ENCODE measurements at regions not wholly inside any gene's neighbourhood (a gene's known extent, or its start where the extent isn't known, plus 50 kb on each side); places are given as distances from the start of the nearest gene placed in this dataset.
A peak's percentile ranks its signal among the peaks of the same experiment; 100 is the strongest.

DNA sequence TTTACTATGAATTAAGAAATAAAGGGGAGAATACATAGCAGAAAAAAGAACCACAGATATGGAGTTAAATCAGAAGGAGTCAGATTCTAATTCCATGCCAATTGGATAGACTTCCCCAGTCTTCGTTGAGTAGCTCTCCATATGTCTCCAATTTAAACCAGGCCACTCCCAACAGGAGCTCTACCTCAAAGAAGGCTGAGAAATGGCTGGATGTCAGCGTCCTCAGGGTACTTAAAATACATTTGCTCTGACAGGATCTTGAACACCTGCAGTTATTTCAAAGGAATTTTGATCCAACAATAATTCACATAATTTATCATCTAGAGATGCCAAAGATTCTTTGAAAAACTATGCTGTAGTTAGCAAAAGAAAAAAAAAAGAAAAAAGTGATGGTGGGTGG, 133.9 kb upstream of the FBN2 start:
- H3K4me1 Mint-ChIP-seq: peaks cover 7% of the 10 kb centered on the region
- H3K36me3 Mint-ChIP-seq (ENCODE audit: low read depth): no peaks in the 10 kb centered on the region
- H3K27ac Mint-ChIP-seq (ENCODE audit: unreplicated experiment): no peak overlapping the region
- TF ChIP-seq, protein P1, sequence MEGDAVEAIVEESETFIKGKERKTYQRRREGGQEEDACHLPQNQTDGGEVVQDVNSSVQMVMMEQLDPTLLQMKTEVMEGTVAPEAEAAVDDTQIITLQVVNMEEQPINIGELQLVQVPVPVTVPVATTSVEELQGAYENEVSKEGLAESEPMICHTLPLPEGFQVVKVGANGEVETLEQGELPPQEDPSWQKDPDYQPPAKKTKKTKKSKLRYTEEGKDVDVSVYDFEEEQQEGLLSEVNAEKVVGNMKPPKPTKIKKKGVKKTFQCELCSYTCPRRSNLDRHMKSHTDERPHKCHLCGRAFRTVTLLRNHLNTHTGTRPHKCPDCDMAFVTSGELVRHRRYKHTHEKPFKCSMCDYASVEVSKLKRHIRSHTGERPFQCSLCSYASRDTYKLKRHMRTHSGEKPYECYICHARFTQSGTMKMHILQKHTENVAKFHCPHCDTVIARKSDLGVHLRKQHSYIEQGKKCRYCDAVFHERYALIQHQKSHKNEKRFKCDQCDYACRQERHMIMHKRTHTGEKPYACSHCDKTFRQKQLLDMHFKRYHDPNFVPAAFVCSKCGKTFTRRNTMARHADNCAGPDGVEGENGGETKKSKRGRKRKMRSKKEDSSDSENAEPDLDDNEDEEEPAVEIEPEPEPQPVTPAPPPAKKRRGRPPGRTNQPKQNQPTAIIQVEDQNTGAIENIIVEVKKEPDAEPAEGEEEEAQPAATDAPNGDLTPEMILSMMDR (conservative IDR thresholded peaks at IDR 0.05): no peak
- no peaks in the 10 kb centered on the region for H3K27me3 Mint-ChIP-seq (ENCODE audit: low read depth)
- DNase-seq (ENCODE audit: low read depth, low spot score): no peak
- no peak overlapping the region for H3K4me3 Mint-ChIP-seq
- peaks cover 15% of the 10 kb centered on the region for H3K9me3 Mint-ChIP-seq

DNA sequence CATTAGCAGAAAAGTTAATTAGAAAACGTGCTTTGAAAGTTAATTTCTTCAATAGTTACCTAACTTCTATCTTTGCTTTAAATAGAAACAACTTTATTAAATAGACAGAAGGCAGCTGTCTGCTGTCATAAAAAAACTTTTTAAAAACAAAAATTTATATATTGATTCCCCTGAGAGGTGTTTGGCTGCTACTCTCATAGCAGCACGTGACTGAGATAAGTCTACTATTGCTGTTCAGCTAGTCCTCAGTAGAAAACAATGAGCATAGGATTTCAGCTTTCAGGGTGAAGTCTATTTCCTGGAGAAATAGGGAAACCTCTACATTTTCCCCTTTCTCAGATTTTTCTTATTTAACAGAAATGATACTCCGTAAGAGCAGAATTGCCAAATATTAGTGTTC, 135.0 kb upstream of the FBN2 start:
- Mint-ChIP-seq H3K4me3 (no peak overlapping the region), H3K27ac (ENCODE audit: unreplicated experiment) (no peak overlapping the region), H3K4me1 (peaks cover 7% of the 10 kb centered on the region), H3K9me3 (peaks cover 15% of the 10 kb centered on the region), H3K27me3 (ENCODE audit: low read depth) (no peaks in the 10 kb centered on the region), H3K36me3 (ENCODE audit: low read depth) (no peaks in the 10 kb centered on the region)
- no peak for DNase-seq (ENCODE audit: low read depth, low spot score)
- TF ChIP-seq, protein P1 (conservative IDR thresholded peaks at IDR 0.05): no peak

DNA sequence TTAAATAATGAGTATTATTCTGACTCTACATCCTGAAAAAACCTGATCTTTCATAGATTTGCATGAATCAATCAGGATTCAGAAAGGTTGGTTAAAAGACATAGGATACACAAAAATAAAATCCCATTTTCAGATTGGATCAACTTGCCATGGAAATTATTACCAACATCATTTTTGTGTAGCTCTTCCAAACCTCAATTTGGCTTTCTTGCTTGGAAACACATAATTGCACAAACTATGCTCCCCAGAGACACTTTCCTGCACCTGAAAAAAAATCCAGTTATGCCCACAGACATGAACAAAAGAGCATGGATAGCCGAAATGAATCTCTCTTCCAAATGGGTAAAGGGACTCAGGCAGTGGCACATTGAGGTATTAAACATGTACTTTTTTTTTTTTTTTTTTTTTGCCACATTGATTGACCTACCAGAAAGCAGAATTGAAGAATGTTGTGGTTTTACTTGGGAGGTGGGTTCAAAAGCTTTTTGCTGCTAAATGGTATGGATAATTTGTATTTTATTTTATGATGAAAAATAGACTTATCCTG, 135.4 kb upstream of the FBN2 start:
- no peak for DNase-seq (ENCODE audit: low read depth, low spot score)
- Mint-ChIP-seq H3K36me3 (ENCODE audit: low read depth) (no peaks in the 10 kb centered on the region), H3K27me3 (ENCODE audit: low read depth) (no peaks in the 10 kb centered on the region), H3K4me3 (no peak overlapping the region), H3K4me1 (peaks cover 7% of the 10 kb centered on the region), H3K27ac (ENCODE audit: unreplicated experiment) (no peak overlapping the region), H3K9me3 (peaks cover 15% of the 10 kb centered on the region)
- TF ChIP-seq, protein P1 (conservative IDR thresholded peaks at IDR 0.05): no peak

DNA sequence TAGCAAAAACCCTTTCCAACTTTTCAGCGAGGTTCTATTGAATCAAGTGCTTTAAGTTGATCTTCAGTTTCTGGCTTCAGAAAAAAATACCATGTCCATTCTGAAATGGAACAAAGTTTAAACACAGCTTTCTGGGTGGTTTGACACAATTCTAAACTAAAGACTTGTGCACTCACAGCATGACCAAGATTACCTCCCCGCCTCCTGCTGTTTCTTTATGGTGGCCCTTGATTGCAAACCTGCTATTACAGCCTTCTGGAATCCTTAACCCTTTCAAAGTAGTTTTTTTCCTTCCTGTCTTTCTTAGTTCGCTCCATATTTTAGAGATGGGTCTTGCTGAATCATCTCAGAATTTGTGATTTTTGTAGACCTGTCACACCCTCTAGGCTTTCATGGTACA, 135.9 kb upstream of the FBN2 start:
- Mint-ChIP-seq H3K4me3 (no peak overlapping the region), H3K36me3 (ENCODE audit: low read depth) (no peaks in the 10 kb centered on the region), H3K27ac (ENCODE audit: unreplicated experiment) (no peak overlapping the region), H3K27me3 (ENCODE audit: low read depth) (no peaks in the 10 kb centered on the region), H3K9me3 (peaks cover 15% of the 10 kb centered on the region), H3K4me1 (peaks cover 7% of the 10 kb centered on the region)
- DNase-seq (ENCODE audit: low read depth, low spot score): no peak
- TF ChIP-seq, protein P1 (conservative IDR thresholded peaks at IDR 0.05): no peak

DNA sequence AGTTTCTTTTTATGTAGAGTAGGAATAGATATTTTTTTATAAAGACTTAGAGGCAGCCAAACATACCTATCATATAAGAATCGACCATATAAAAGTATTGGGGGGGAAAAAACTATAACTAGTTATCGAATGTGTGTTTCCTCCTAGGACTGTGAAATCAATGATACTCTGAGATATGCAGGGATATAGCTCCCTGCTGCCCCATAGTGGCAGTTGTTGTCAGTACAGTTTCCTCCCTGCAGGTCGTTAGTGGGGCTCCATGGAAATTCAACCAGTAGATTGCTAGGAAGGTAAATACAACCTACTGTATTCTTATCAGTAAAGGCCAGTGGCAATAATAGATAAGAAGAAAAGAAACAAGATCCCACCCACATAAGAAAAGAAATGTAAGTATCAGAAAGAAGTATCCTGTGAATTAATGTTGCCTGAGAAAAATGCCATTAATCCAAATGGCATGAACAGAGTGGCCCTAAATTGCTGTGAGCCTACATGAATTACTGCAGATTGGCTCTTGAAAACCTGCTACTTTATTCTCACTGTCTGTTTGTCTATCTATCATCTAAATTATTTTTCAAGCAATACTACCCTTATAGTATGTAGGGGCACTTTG, 136.9 kb upstream of the FBN2 start:
- peaks cover 11% of the 10 kb centered on the region for H3K9me3 Mint-ChIP-seq
- H3K4me3 Mint-ChIP-seq: no peak overlapping the region
- no peaks in the 10 kb centered on the region for H3K27me3 Mint-ChIP-seq (ENCODE audit: low read depth)
- H3K4me1 Mint-ChIP-seq: peaks cover 7% of the 10 kb centered on the region
- H3K36me3 Mint-ChIP-seq (ENCODE audit: low read depth): no peaks in the 10 kb centered on the region
- TF ChIP-seq, protein P1 (conservative IDR thresholded peaks at IDR 0.05): peak; percentile 71
- no peak overlapping the region for H3K27ac Mint-ChIP-seq (ENCODE audit: unreplicated experiment)
- DNase-seq (ENCODE audit: low read depth, low spot score): peak; percentile 57
